ENCODE measurements at regions not wholly inside any gene's neighbourhood (a gene's known extent, or its start where the extent isn't known, plus 50 kb on each side); places are given as distances from the start of the nearest gene placed in this dataset.

DNA sequence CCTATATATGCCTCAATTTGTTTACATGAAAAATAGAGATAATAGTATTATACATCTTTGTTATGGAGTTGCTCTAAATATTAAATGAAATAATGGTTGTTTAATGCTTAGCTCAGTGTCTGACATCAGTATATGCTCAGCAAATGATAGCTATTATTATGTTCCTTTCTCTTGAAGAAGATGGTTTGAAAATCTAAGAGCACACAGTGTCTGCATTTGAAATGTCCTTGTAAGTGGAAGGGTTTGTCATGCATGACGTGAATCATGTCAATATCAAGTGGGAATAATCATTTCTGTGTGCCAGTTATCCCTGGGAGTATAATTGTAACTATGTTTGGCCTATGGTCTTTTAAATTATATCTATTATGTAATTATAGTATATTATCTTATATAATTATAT is 377.5 kb upstream of the SORCS1 start:
- Histone ChIP-seq H4K91ac (ENCODE audit: insufficient read depth, low read depth, low read length) (no peak overlapping the region), H3K14ac (replicated peaks; ENCODE audit: low read depth, low read length) (no peak overlapping the region), H3K56ac (ENCODE audit: extremely low read depth, insufficient read depth, low read length) (no peak overlapping the region), H3K4me3 (ENCODE audit: insufficient read depth, low read depth, low read length) (no peak overlapping the region), H3K9ac (ENCODE audit: low read depth, low read length) (no peak overlapping the region), H2BK5ac (ENCODE audit: low read depth, low read length, poor library complexity, severe bottlenecking) (no peak overlapping the region), H3K4me1 (ENCODE audit: control insufficient read depth, insufficient read depth, low read length) (no peaks in the 10 kb centered on the region), H2BK120ac (ENCODE audit: low read depth, low read length) (no peak overlapping the region), H3K23ac (ENCODE audit: low read depth, low read length) (no peak overlapping the region), H2BK20ac (ENCODE audit: low read depth, low read length) (no peak overlapping the region), H3K79me1 (ENCODE audit: low read depth in 1 of 2, low read length in 2 of 2) (no peaks in the 10 kb centered on the region), H3K4ac (ENCODE audit: low read depth, low read length) (no peak overlapping the region), H3K9me3 (ENCODE audit: control insufficient read depth, insufficient read depth, low read length) (peaks cover 11% of the 10 kb centered on the region), H3K36me3 (ENCODE audit: control insufficient read depth, insufficient read depth, low read length) (no peaks in the 10 kb centered on the region), H3K4me2 (ENCODE audit: low read depth, low read length) (no peak overlapping the region), H4K5ac (ENCODE audit: low read depth, low read length) (no peak overlapping the region), H4K20me1 (ENCODE audit: insufficient read depth, low read length) (no peaks in the 10 kb centered on the region), H3K27ac (ENCODE audit: insufficient read depth, low read length) (no peak overlapping the region), H3K18ac (ENCODE audit: low read depth, low read length) (no peak overlapping the region), H2BK15ac (ENCODE audit: low read depth, low read length) (no peak overlapping the region), H2AK5ac (ENCODE audit: low read depth, low read length) (no peak overlapping the region), H3K27me3 (ENCODE audit: control insufficient read depth, insufficient read depth, low read length) (no peaks in the 10 kb centered on the region), H4K8ac (ENCODE audit: low read depth in 2 of 2, low read length in 2 of 2) (no peak overlapping the region), H3K9me1 (ENCODE audit: insufficient read depth, low read length) (no peaks in the 10 kb centered on the region), H2AFZ (replicated peaks; ENCODE audit: low read length, poor library complexity) (no peak overlapping the region), H2AK9ac (replicated peaks; ENCODE audit: low read depth, low read length, poor library complexity) (no peak overlapping the region)
- ChIA-PET CTCF (no interaction called here), POLR2A (ENCODE audit: unreplicated experiment) (no interaction called here)
- TF ChIP-seq, protein P1, sequence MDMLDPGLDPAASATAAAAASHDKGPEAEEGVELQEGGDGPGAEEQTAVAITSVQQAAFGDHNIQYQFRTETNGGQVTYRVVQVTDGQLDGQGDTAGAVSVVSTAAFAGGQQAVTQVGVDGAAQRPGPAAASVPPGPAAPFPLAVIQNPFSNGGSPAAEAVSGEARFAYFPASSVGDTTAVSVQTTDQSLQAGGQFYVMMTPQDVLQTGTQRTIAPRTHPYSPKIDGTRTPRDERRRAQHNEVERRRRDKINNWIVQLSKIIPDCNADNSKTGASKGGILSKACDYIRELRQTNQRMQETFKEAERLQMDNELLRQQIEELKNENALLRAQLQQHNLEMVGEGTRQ (IDR thresholded peaks at IDR 0.05; ENCODE audit: low read depth, low read length) = no peak
- DNase-seq (no peak), ATAC-seq (ENCODE audit: low read depth) (no peak)
- WGBS, 2 experiments (ENCODE audit: extremely low coverage in 2 of 2, insufficient read length in 1 of 2) = no CpG with 5 or more reads among the region's 1 CpG
- dilution Hi-C loops (cut with HindIII; ENCODE audit: low sequenced_read_pairs, unreplicated experiment) = no loop called here
- in situ Hi-C loops (cut with MboI; ENCODE audit: low sequenced_read_pairs) = no loop called here
- intact Hi-C loops (cut with micrococcal nuclease) = no loop called here
- no TSS peak for BruUV-seq (replicated peaks)

Measured in IMR-90 (cell line).